ENCODE measurements at regions not wholly inside any gene's neighbourhood (a gene's known extent, or its start where the extent isn't known, plus 50 kb on each side); places are given as distances from the start of the nearest gene placed in this dataset.

GRCh38 chr17:68142595-68142994 lies 105.2 kb upstream of the AMZ2 start:
- TF ChIP-seq CBX8 (IDR thresholded peaks at IDR 0.05; ENCODE audit: borderline replicate concordance, low read depth, low read length), result no peak
- TF ChIP-seq PHF8 (conservative IDR thresholded peaks at IDR 0.05; ENCODE audit: low read depth, low read length), result no peak
- no peak for TF ChIP-seq MAX (IDR thresholded peaks at IDR 0.05)
- no peak for TF ChIP-seq CHD2 (IDR thresholded peaks at IDR 0.05; ENCODE audit: low read length)
- TF ChIP-seq POLR2A (IDR thresholded peaks at IDR 0.05; ENCODE audit: control extremely low read depth in 1 of 2, low read depth in 2 of 2, low read length in 2 of 2), result no peak
- no peak for TF ChIP-seq RNF2 (IDR thresholded peaks at IDR 0.05; ENCODE audit: borderline replicate concordance, low read depth, low read length, missing control alignments, poor library complexity, severe bottlenecking)
- no peak for TF ChIP-seq CTCF (IDR thresholded peaks at IDR 0.05; ENCODE audit: control extremely low read depth in 1 of 3, insufficient read depth in 1 of 3, low read depth in 1 of 3, low read length in 3 of 3)
- TF ChIP-seq CHD1 (IDR thresholded peaks at IDR 0.05; ENCODE audit: low read depth, low read length), result no peak
- no peak for TF ChIP-seq YY1 (IDR thresholded peaks at IDR 0.05; ENCODE audit: low read depth, low read length)
- no peak for TF ChIP-seq POU5F1 (IDR thresholded peaks at IDR 0.05; ENCODE audit: low read depth, low read length)

All from H1 (cell line).